COR-L47 (cell line): ENCODE measurements at regions not wholly inside any gene's neighbourhood (a gene's known extent, or its start where the extent isn't known, plus 50 kb on each side); places are given as distances from the start of the nearest gene placed in this dataset.

Experiments
- DNase-seq: peaks from one replicate; lab custom pipeline; 2025; lab: John Stamatoyannopoulos, UW

DNA sequence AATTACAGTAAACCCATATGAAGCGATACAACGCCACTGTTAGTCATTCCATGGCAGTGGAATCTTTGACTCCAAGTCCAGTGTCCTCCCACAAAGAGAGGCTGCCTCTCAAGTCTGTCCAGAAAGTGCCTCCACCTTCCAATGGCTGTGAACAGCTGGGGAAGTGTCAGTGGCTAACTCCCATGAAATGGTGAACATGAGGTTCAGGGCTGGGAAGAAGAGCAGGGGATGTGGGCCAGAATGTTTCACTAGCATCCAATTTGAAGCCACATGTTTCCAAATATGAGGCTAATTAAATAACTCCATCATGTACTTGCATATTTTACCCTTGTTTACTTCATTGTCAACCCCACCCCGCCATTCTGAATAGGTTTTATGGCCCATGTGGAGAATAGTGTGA is 53.1 kb upstream of the CHST15 start:
- DNase-seq = no peak

DNA sequence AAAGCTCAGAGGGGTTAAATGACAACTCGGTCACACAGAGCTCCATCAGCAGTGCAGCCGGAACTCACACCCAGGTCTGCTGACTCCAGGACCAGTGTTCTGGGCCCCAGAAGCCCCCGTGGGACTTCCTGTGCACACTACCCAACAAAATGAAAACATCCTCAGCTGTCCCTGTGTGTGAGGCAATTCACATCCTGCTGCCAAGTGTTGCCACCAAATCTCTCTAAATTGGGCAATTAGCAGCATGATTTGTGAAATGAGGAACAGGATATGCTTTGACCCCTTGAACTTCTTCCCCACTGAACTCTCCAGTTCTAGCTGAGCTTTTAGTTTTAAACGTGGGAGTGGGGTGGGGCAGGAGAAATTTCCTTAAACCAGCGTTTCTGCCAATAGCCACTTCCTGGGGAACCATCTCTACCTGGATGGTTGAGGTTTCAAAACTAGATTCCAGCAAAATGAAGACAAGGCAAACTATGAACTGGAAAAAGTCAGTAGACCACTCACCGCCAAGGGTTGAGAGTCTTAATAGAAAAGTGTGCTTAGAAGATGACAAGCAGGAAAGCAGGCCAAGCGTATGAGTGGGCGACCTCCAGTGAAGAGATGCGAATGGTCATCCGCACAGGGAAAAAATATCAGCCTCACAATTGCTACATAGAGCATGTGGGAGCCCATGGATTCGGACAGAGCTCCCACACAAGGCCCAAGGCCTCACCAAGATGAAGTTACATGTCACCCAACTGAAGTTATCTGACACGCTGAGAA is 51.9 kb upstream of the CHST15 start:
- peak; percentile 20 for DNase-seq

DNA sequence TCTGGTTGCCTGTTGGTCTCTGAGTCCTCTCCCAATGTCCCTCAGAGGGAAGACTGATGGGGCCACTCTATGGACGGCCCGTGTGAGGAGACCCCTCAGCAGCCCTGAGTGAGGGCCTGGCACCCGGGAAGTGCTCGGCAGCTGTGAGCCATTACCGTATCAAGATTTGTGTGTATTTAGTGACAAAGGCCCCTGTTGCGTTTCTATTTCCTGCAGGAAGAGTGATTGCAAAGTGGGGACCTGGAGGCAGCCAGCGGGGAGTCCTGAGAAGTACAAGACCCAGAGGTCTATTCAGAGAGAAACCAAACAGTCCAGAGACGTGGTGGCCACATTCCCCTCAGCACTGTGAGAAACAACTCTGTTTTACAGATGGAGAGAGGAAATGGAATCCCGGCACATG is 51.1 kb upstream of the CHST15 start:
- no peak for DNase-seq

DNA sequence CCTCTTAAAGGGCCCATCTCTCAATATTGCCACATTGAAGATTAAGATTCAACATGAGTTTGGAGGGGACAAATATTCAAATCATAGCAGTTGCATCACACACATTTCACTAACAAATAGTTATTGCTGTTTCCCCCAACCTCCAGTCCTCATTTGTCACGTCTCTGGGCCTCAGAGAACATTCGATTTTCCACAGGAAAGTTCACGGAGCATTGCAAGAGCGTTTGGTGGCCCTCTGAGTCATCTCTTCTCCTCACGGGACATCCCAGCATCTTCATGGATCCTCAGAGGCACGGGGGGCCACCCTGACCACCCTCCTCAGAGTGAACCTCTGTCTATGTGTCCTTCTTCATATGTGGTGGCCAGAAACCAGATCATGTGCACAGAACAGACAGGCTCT is 50.3 kb upstream of the CHST15 start:
- DNase-seq = no peak
